ENCODE measurements at regions not wholly inside any gene's neighbourhood (a gene's known extent, or its start where the extent isn't known, plus 50 kb on each side); places are given as distances from the start of the nearest gene placed in this dataset.

- TF ChIP-seq CTCF (IDR thresholded peaks at IDR 0.05) (no peak), POLR2A (IDR thresholded peaks at IDR 0.05) (no peak), EP300 (IDR thresholded peaks at IDR 0.05) (no peak)
These were observed 162.8 kb downstream of the TENT5A start for GRCh38 chr6:81589465-81590313.

Data from stomach (tissue), 4 donors.